GM23338 (cell line): ENCODE measurements at regions not wholly inside any gene's neighbourhood (a gene's known extent, or its start where the extent isn't known, plus 50 kb on each side); places are given as distances from the start of the nearest gene placed in this dataset.

Experiments
- CTCF ChIP-seq, 2 experiments: fragments of 200-600 bp in 1 of 2; sonication (generic) in 1 of 2; conservative IDR thresholded peaks; 2 replicates each; pipeline versions ENCODE4 v1.5.1 to v1.6.1; 2016 to 2017; ENCODE audit warnings: antibody characterized with exemption in 2 of 2, low read depth in 2 of 2, mild to moderate bottlenecking in 2 of 2, moderate library complexity in 1 of 2
- POLR2AphosphoS5 ChIP-seq: IDR thresholded peaks from 2 replicates; pipeline ENCODE4 v1.6.1; 2016; ENCODE audit warnings: antibody characterized with exemption, low read depth
- REST ChIP-seq: IDR thresholded peaks from one replicate; pipeline ENCODE4 v1.6.1; 2018; ENCODE audit warnings: antibody characterized with exemption; ENCODE audit not compliant: unreplicated experiment
- STAT1 ChIP-seq: IDR thresholded peaks from one replicate; pipeline ENCODE4 v1.6.1; 2016; ENCODE audit warnings: antibody characterized with exemption; ENCODE audit not compliant: unreplicated experiment
- ZNF114 ChIP-seq: fragments of 250-450 bp; sonication (Bioruptor Pico); IDR thresholded peaks from 2 replicates; pipeline ENCODE4 v1.5.0; 2020; ENCODE audit warnings: mild to moderate bottlenecking, moderate library complexity
- TF ChIP-seq, protein P1 (sequence below): fragments of 250-450 bp; sonication (Bioruptor Pico); IDR thresholded peaks from 2 replicates; pipeline ENCODE4 v1.5.0; 2020; ENCODE audit warnings: mild to moderate bottlenecking, moderate library complexity

DNA sequence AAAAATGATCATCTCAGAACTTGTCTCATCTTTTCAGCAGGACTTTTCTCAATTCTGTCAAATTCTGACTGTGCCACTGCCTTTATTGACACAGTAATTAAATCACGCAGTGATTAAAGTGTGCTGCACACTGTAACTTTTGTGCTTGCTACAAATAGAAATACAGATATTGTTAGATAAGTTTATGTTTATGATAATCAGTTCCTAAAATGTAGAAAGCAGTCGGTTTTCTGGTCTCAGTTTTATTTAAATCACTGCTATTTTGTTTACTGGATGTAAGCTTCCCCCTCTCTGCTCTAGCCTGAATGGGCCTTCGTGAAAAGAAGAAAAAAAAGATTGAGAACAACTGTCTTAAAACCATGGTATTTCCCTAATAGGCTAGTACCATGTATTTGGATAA, 258.8 kb upstream of the STARD13 start (continued):
- TF ChIP-seq, protein P1, sequence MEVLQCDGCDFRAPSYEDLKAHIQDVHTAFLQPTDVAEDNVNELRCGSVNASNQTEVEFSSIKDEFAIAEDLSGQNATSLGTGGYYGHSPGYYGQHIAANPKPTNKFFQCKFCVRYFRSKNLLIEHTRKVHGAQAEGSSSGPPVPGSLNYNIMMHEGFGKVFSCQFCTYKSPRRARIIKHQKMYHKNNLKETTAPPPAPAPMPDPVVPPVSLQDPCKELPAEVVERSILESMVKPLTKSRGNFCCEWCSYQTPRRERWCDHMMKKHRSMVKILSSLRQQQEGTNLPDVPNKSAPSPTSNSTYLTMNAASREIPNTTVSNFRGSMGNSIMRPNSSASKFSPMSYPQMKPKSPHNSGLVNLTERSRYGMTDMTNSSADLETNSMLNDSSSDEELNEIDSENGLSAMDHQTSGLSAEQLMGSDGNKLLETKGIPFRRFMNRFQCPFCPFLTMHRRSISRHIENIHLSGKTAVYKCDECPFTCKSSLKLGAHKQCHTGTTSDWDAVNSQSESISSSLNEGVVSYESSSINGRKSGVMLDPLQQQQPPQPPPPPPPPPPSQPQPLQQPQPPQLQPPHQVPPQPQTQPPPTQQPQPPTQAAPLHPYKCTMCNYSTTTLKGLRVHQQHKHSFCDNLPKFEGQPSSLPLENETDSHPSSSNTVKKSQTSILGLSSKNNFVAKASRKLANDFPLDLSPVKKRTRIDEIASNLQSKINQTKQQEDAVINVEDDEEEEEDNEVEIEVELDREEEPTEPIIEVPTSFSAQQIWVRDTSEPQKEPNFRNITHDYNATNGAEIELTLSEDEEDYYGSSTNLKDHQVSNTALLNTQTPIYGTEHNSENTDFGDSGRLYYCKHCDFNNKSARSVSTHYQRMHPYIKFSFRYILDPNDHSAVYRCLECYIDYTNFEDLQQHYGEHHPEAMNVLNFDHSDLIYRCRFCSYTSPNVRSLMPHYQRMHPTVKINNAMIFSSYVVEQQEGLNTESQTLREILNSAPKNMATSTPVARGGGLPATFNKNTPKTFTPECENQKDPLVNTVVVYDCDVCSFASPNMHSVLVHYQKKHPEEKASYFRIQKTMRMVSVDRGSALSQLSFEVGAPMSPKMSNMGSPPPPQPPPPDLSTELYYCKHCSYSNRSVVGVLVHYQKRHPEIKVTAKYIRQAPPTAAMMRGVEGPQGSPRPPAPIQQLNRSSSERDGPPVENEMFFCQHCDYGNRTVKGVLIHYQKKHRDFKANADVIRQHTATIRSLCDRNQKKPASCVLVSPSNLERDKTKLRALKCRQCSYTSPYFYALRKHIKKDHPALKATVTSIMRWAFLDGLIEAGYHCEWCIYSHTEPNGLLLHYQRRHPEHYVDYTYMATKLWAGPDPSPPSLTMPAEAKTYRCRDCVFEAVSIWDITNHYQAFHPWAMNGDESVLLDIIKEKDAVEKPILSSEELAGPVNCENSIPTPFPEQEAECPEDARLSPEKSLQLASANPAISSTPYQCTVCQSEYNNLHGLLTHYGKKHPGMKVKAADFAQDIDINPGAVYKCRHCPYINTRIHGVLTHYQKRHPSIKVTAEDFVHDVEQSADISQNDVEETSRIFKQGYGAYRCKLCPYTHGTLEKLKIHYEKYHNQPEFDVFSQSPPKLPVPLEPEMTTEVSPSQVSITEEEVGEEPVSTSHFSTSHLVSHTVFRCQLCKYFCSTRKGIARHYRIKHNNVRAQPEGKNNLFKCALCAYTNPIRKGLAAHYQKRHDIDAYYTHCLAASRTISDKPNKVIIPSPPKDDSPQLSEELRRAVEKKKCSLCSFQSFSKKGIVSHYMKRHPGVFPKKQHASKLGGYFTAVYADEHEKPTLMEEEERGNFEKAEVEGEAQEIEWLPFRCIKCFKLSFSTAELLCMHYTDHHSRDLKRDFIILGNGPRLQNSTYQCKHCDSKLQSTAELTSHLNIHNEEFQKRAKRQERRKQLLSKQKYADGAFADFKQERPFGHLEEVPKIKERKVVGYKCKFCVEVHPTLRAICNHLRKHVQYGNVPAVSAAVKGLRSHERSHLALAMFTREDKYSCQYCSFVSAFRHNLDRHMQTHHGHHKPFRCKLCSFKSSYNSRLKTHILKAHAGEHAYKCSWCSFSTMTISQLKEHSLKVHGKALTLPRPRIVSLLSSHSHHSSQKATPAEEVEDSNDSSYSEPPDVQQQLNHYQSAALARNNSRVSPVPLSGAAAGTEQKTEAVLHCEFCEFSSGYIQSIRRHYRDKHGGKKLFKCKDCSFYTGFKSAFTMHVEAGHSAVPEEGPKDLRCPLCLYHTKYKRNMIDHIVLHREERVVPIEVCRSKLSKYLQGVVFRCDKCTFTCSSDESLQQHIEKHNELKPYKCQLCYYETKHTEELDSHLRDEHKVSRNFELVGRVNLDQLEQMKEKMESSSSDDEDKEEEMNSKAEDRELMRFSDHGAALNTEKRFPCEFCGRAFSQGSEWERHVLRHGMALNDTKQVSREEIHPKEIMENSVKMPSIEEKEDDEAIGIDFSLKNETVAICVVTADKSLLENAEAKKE (CRISPR knock-in tag): no peak
- TF ChIP-seq ZNF114 (no peak), STAT1 (no peak), CTCF (conservative IDR thresholded peaks at IDR 0.05; ENCODE audit: low read depth in 2 of 2) (no peak), REST (no peak), POLR2AphosphoS5 (no peak)
